GM18907 (cell line): ENCODE measurements at regions not wholly inside any gene's neighbourhood (a gene's known extent, or its start where the extent isn't known, plus 50 kb on each side); places are given as distances from the start of the nearest gene placed in this dataset.

Source experiments
- ATAC-seq: cut with Tn5 transposase; IDR thresholded peaks from one replicate; pipeline ENCODE4 v1.9.1; 2021; ENCODE audit warnings: mild to moderate bottlenecking, moderate library complexity; ENCODE audit not compliant: unreplicated experiment

- ATAC-seq, result no peak
These were observed 332.4 kb upstream of the TLE3 start for GRCh38 chr15:70430069-70430468.

- ATAC-seq, result no peak
These were observed 331.5 kb upstream of the TLE3 start for GRCh38 chr15:70429056-70429722.

- no peak for ATAC-seq
These were observed 330.6 kb upstream of the TLE3 start for GRCh38 chr15:70428211-70428822.

GRCh38 chr15:70427167-70428120 lies 329.7 kb upstream of the TLE3 start:
- no peak for ATAC-seq

GRCh38 chr15:70426096-70426821 lies 328.5 kb upstream of the TLE3 start:
- ATAC-seq, result no peak

GRCh38 chr15:70424937-70425411 lies 327.3 kb upstream of the TLE3 start:
- no peak for ATAC-seq

GRCh38 chr15:70423267-70423666 lies 325.6 kb upstream of the TLE3 start:
- no peak for ATAC-seq

- ATAC-seq, result no peak
These were observed 324.6 kb upstream of the TLE3 start for GRCh38 chr15:70422342-70422741.

- no peak for ATAC-seq
These were observed 323.3 kb upstream of the TLE3 start for GRCh38 chr15:70420948-70421482.

GRCh38 chr15:70420086-70420947 lies 322.6 kb upstream of the TLE3 start:
- no peak for ATAC-seq

- no peak for ATAC-seq
These were observed 321.2 kb upstream of the TLE3 start for GRCh38 chr15:70418943-70419342.

GRCh38 chr15:70417535-70417934 lies 319.8 kb upstream of the TLE3 start:
- ATAC-seq, result no peak

GRCh38 chr15:70416829-70417228 lies 319.1 kb upstream of the TLE3 start:
- ATAC-seq, result no peak

GRCh38 chr15:70415398-70415797 lies 317.7 kb upstream of the TLE3 start:
- no peak for ATAC-seq

GRCh38 chr15:70414626-70415025 lies 316.9 kb upstream of the TLE3 start:
- ATAC-seq, result no peak

GRCh38 chr15:70412794-70413193 lies 315.1 kb upstream of the TLE3 start:
- no peak for ATAC-seq

GRCh38 chr15:70411143-70411863 lies 313.6 kb upstream of the TLE3 start:
- ATAC-seq, result no peak

- ATAC-seq, result no peak
These were observed 312.8 kb upstream of the TLE3 start for GRCh38 chr15:70410371-70410985.

- ATAC-seq, result no peak
These were observed 311.7 kb upstream of the TLE3 start for GRCh38 chr15:70409388-70409787.
